Endothelial cell of umbilical vein (primary cell): ENCODE measurements at regions not wholly inside any gene's neighbourhood (a gene's known extent, or its start where the extent isn't known, plus 50 kb on each side); places are given as distances from the start of the nearest gene placed in this dataset.
"Not testable (repeated sequence)": the region's sequence is repeated elsewhere in the genome, so short reads cannot be mapped to it uniquely, and the experiment has no call there.

Source experiments
- BruUV-seq: library from RNA; stranded (reverse); fragments of 400-500 nt; replicated peaks from 2 replicates; lab custom pipeline; 2021; lab: Mats Ljungman, UMichigan
- CTCF ChIA-PET: fragments of 300-600, 350-600 bp; sonication (Branson Sonifier 250); formaldehyde crosslinking; loops from one replicate; lab custom pipeline; 2021; ENCODE audit warnings: antibody characterized with exemption, inconsistent platforms; lab: Charles Lee
- POLR2A ChIA-PET: fragments of 300-600, 350-600 bp; sonication (Branson Sonifier 250); formaldehyde crosslinking; loops from one replicate; lab custom pipeline; 2021; ENCODE audit warnings: antibody characterized with exemption, inconsistent platforms; lab: Charles Lee
- DNase-seq: peaks from one replicate; pipeline ENCODE4 v3.0.0-alpha.2; 2011; ENCODE audit warnings: low read depth, low spot score
- FAIRE-seq: peaks from 2 replicates; lab custom pipeline; 2011; peaks lifted over from hg19 to GRCh38; lab: Jason Lieb, UNC
- H2AFZ ChIP-seq: 2 replicates; pipeline ENCODE4 v1.6.0; 2012; ENCODE audit warnings: low read depth, low read length, control low read depth, inconsistent platforms
- H3K27ac ChIP-seq: 2 replicates; pipeline ENCODE4 v1.5.1; 2011; ENCODE audit warnings: low read depth, mild to moderate bottlenecking, control low read depth, low read length, moderate library complexity; ENCODE audit not compliant: insufficient read depth
- H3K27me3 ChIP-seq, 2 experiments: 2 replicates each; pipeline versions ENCODE4 v1.6.0 to v1.6.1; 2011; ENCODE audit warnings: low read length in 2 of 2, mixed read lengths in 1 of 2; ENCODE audit not compliant: control insufficient read depth in 2 of 2, insufficient read depth in 2 of 2
- H3K36me3 ChIP-seq, 2 experiments: 2 replicates in 1 of 2; 3 replicates in 1 of 2; pipeline ENCODE4 v1.5.1; 2011; ENCODE audit warnings: low read length in 2 of 2, mild to moderate bottlenecking in 1 of 2, moderate library complexity in 1 of 2; ENCODE audit not compliant: control insufficient read depth in 2 of 2, insufficient read depth in 2 of 2; ENCODE audit errors: extremely low read depth in 1 of 2
- H3K4me1 ChIP-seq: 3 replicates; pipeline ENCODE4 v1.5.1; 2011; ENCODE audit warnings: mild to moderate bottlenecking, low read length; ENCODE audit not compliant: control insufficient read depth, insufficient read depth; ENCODE audit errors: extremely low read depth
- H3K4me2 ChIP-seq: 2 replicates; pipeline ENCODE4 v1.6.1; 2011; ENCODE audit warnings: low read length, control low read depth, mixed read lengths; ENCODE audit not compliant: insufficient read depth
- H3K4me3 ChIP-seq, 3 experiments: fragments of 200-600 bp in 1 of 3; sonication (generic), shearing (Covaris generic) in 1 of 3; replicated peaks in 1 of 3; 2 replicates each; pipeline ENCODE4 v1.5.1; 2011 to 2016; ENCODE audit warnings: control low read depth in 3 of 3, low read length in 3 of 3, mild to moderate bottlenecking in 2 of 3, inconsistent platforms in 1 of 3, low read depth in 1 of 3, moderate library complexity in 1 of 3; ENCODE audit not compliant: insufficient read depth in 1 of 3
- H3K79me2 ChIP-seq: 2 replicates; pipeline ENCODE4 v1.6.0; 2012; ENCODE audit warnings: low read length, inconsistent platforms; ENCODE audit not compliant: control insufficient read depth, insufficient read depth
- H3K9ac ChIP-seq: replicated peaks from 2 replicates; pipeline ENCODE3; 2011; ENCODE audit warnings: low read length, control low read depth; ENCODE audit not compliant: insufficient read depth; ENCODE audit errors: extremely low read depth
- H3K9me1 ChIP-seq: replicated peaks from 3 replicates; pipeline ENCODE4 v1.6.0; 2011; ENCODE audit warnings: mild to moderate bottlenecking, low read length; ENCODE audit not compliant: control insufficient read depth, insufficient read depth; ENCODE audit errors: extremely low read depth
- H3K9me3 ChIP-seq: replicated peaks from 2 replicates; pipeline ENCODE4 v1.5.1; 2012; ENCODE audit warnings: low read length, inconsistent platforms; ENCODE audit not compliant: control insufficient read depth, insufficient read depth
- H4K20me1 ChIP-seq: replicated peaks from 2 replicates; pipeline ENCODE3; 2011; ENCODE audit warnings: mild to moderate bottlenecking, low read length; ENCODE audit not compliant: control insufficient read depth, insufficient read depth; ENCODE audit errors: extremely low read depth
- FOS ChIP-seq: IDR thresholded peaks from 2 replicates; pipeline ENCODE4 v1.6.1; 2011; ENCODE audit warnings: mild to moderate bottlenecking, low read length, moderate library complexity, borderline replicate concordance; ENCODE audit not compliant: insufficient read depth
- POLR2A ChIP-seq: IDR thresholded peaks from 2 replicates; pipeline ENCODE4 v1.6.1; 2012; ENCODE audit warnings: low read depth, mild to moderate bottlenecking, control low read depth, low read length
- POLR2AphosphoS5 ChIP-seq: IDR thresholded peaks from 2 replicates; pipeline ENCODE4 v1.6.1; 2012; ENCODE audit warnings: low read depth, mild to moderate bottlenecking, control low read depth, low read length, moderate library complexity; ENCODE audit not compliant: insufficient read depth
- dilution Hi-C: fragments of 300-500 bp; cut with MboI; formaldehyde crosslinking; loops from one replicate; pipeline ENCODE4 v1.15.0; 2019; ENCODE audit warnings: low sequenced_read_pairs; ENCODE audit not compliant: extremely low pct_ligation_motif_present
- intact Hi-C: fragments of 100-400 bp; cut with micrococcal nuclease; formaldehyde crosslinking; loops from one replicate; pipeline ENCODE4 v1.10.0; 2022

- peak; percentile 97 for TF ChIP-seq FOS
- no peak for TF ChIP-seq POLR2AphosphoS5
- no peak for TF ChIP-seq POLR2A
- Histone ChIP-seq H3K4me1 (peaks cover 21% of the 10 kb centered on the region), H3K9ac (no peak overlapping the region), H3K9me1 (no peaks in the 10 kb centered on the region), H3K79me2 (no peaks in the 10 kb centered on the region), H2AFZ (peak overlapping the region; percentile 12), H3K9me3 (no peaks in the 10 kb centered on the region), H3K27ac (peak overlapping the region; percentile 29), H4K20me1 (no peaks in the 10 kb centered on the region), H3K4me2 (no peak overlapping the region), H3K4me3 (no peak overlapping the region), H3K36me3 (no peaks in the 10 kb centered on the region), H3K27me3 (no peaks in the 10 kb centered on the region)
- DNase-seq, result no peak
- intact Hi-C loops (no loop called here), dilution Hi-C loops (no loop called here)
- BruUV-seq, result no TSS peak
- POLR2A ChIA-PET, result no interaction called here
- peak; percentile 70 for FAIRE-seq
- CTCF ChIA-PET, result no interaction called here
Measured at GRCh38 chr12:74780182-74780849, 242.7 kb downstream of the ATXN7L3B start.

DNA sequence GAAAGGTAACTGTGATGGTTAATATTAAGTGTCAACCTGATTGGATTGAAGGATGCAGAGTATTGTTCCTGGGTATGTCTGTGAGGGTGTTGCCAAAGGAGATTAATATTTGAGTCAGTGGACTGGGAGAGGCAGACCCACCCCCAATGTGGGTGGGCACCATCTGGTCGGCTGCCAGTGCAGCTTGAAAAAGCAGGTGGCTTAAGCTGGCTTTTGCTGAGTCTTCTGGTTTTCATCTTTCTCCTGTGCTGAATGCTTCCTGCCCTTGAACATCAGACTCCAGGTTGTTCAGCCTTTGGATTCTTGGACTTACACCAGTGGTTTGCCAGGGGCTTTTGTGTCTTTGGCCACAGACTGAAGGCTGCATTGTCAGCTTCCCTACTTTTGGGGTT, 243.2 kb downstream of the ATXN7L3B start:
- H3K36me3 ChIP-seq, H3K79me2 ChIP-seq, dilution Hi-C loops, BruUV-seq, FAIRE-seq, H3K4me2 ChIP-seq, intact Hi-C loops, H3K4me3 ChIP-seq, CTCF ChIA-PET, DNase-seq, H4K20me1 ChIP-seq, H3K9ac ChIP-seq, H3K27me3 ChIP-seq, POLR2A ChIA-PET, H3K9me3 ChIP-seq, H3K9me1 ChIP-seq: not testable (repeated sequence)
- Histone ChIP-seq H3K4me1 (peaks cover 21% of the 10 kb centered on the region), H3K27ac (peak overlapping the region; percentile 15), H2AFZ (peak overlapping the region; percentile 31)
